GM19351 (cell line): ENCODE measurements at regions not wholly inside any gene's neighbourhood (a gene's known extent, or its start where the extent isn't known, plus 50 kb on each side); places are given as distances from the start of the nearest gene placed in this dataset.

Experiments
- ATAC-seq: cut with Tn5 transposase; IDR thresholded peaks from one replicate; pipeline ENCODE4 v1.9.1; 2021; ENCODE audit warnings: mild to moderate bottlenecking, moderate library complexity; ENCODE audit not compliant: unreplicated experiment

- no peak for ATAC-seq
These were observed 71.7 kb upstream of the ZNRF2 start for GRCh38 chr7:30212701-30213111.

- ATAC-seq: no peak
These were observed 70.8 kb upstream of the ZNRF2 start for GRCh38 chr7:30213637-30214036.

- peak; percentile 64 for ATAC-seq
These were observed 69.7 kb upstream of the ZNRF2 start for GRCh38 chr7:30214651-30215137.

- ATAC-seq: no peak
These were observed 62.6 kb upstream of the ZNRF2 start for GRCh38 chr7:30221764-30222163.

GRCh38 chr7:30222515-30223215, 61.7 kb upstream of the ZNRF2 start:
- ATAC-seq: no peak

GRCh38 chr7:30223896-30224295, 60.5 kb upstream of the ZNRF2 start:
- no peak for ATAC-seq

- peak; percentile 61 for ATAC-seq
These were observed 59.8 kb upstream of the ZNRF2 start for GRCh38 chr7:30224511-30225062.

- peak; percentile 73 for ATAC-seq
These were observed 58.4 kb upstream of the ZNRF2 start for GRCh38 chr7:30225863-30226613.

GRCh38 chr7:30226614-30227268, 57.7 kb upstream of the ZNRF2 start:
- ATAC-seq: no peak

- ATAC-seq: no peak
These were observed 53.1 kb upstream of the ZNRF2 start for GRCh38 chr7:30231271-30231670.

GRCh38 chr7:30232391-30232790, 52.0 kb upstream of the ZNRF2 start:
- ATAC-seq: no peak
